GM12878 (cell line): ENCODE measurements at regions not wholly inside any gene's neighbourhood (a gene's known extent, or its start where the extent isn't known, plus 50 kb on each side); places are given as distances from the start of the nearest gene placed in this dataset.

ENCODE experiments used
- ATAC-seq: fragments of 200-7000 bp; cut with Tn5 transposase; 3 replicates; pipeline ENCODE4 v1.9.1; 2020; ENCODE audit warnings: mild to moderate bottlenecking, moderate library complexity
- BruUV-seq: library from RNA; stranded (reverse); fragments of 400-500 nt; replicated peaks from 2 replicates; lab custom pipeline; 2021; lab: Mats Ljungman, UMichigan
- CTCF ChIA-PET: fragments of 300-600 bp; sonication (Branson Sonifier 250); formaldehyde crosslinking; extraction: SDS; loops from one replicate; lab custom pipeline; 2021; ENCODE audit warnings: inconsistent platforms; lab: Yijun Ruan, JAX
- POLR2A ChIA-PET: fragments of 350-600 bp; formaldehyde crosslinking; extraction: SDS; loops from one replicate; lab custom pipeline; 2021; ENCODE audit warnings: inconsistent platforms; lab: Charles Lee
- RAD21 ChIA-PET: fragments of 300-600 bp; sonication (Branson Sonifier 250); formaldehyde crosslinking; loops from one replicate; lab custom pipeline; 2023; ENCODE audit warnings: antibody characterized with exemption; ENCODE audit not compliant: unreplicated experiment; lab: Charles Lee
- SMC1A ChIA-PET: fragments of 300-600 bp; sonication (Branson Sonifier 250); formaldehyde crosslinking; loops from one replicate; lab custom pipeline; 2023; ENCODE audit not compliant: unreplicated experiment, uncharacterized antibody; lab: Charles Lee
- DNase-seq: peaks from one replicate; pipeline ENCODE4 v3.0.0-alpha.2; 2011; ENCODE audit warnings: low read depth, low spot score
- FAIRE-seq: peaks from 3 replicates; lab custom pipeline; 2011; peaks lifted over from hg19 to GRCh38; lab: Jason Lieb, UNC
- H2AFZ ChIP-seq: 2 replicates; pipeline ENCODE4 v1.6.0; 2011; ENCODE audit warnings: low read depth, low read length, control low read depth; ENCODE audit not compliant: control insufficient read depth
- H3K27ac ChIP-seq: 2 replicates; pipeline ENCODE4 v1.5.1; 2011; ENCODE audit warnings: control low read depth; ENCODE audit not compliant: control insufficient read depth, insufficient read depth
- H3K27me3 ChIP-seq, 2 experiments: replicated peaks in 1 of 2; 2 replicates each; pipeline versions ENCODE4 v1.6.0 to v1.6.1; 2011; ENCODE audit warnings: low read length in 1 of 2; ENCODE audit not compliant: control insufficient read depth in 2 of 2, insufficient read depth in 2 of 2
- H3K36me3 ChIP-seq, 2 experiments: 2 replicates each; pipeline ENCODE4 v1.5.1; 2011; ENCODE audit warnings: low read length in 1 of 2; ENCODE audit not compliant: control insufficient read depth in 2 of 2, insufficient read depth in 2 of 2
- H3K4me1 ChIP-seq: 2 replicates; pipeline ENCODE4 v1.6.1; 2011; ENCODE audit warnings: mild to moderate bottlenecking, low read length, moderate library complexity, mixed read lengths; ENCODE audit not compliant: control insufficient read depth, insufficient read depth
- H3K4me2 ChIP-seq: 2 replicates; pipeline ENCODE4 v1.6.0; 2011; ENCODE audit warnings: control low read depth; ENCODE audit not compliant: control insufficient read depth, insufficient read depth
- H3K4me3 ChIP-seq: fragments of 200-600 bp; sonication (generic); 2 replicates; pipeline ENCODE4 v1.5.1; 2016
- H3K79me2 ChIP-seq: 2 replicates; pipeline ENCODE4 v1.6.0; 2011; ENCODE audit warnings: low read length; ENCODE audit not compliant: control insufficient read depth, insufficient read depth
- H3K9ac ChIP-seq: 2 replicates; pipeline ENCODE4 v1.8.0; 2011; ENCODE audit warnings: low read length, control low read depth, mixed read lengths; ENCODE audit not compliant: control insufficient read depth, insufficient read depth
- H3K9me3 ChIP-seq: replicated peaks from 3 replicates; pipeline ENCODE4 v1.5.1; 2011; ENCODE audit warnings: mild to moderate bottlenecking, low read length; ENCODE audit not compliant: control insufficient read depth, insufficient read depth
- H4K20me1 ChIP-seq: 2 replicates; pipeline ENCODE4 v1.6.0; 2011; ENCODE audit not compliant: control insufficient read depth, insufficient read depth
- CBX3 ChIP-seq: fragments of 200-600 bp; sonication (generic); IDR thresholded peaks from 2 replicates; pipeline ENCODE4 v1.6.1; 2016; ENCODE audit warnings: low read depth, borderline replicate concordance
- E4F1 ChIP-seq: fragments of 450-650 bp; IDR thresholded peaks from 2 replicates; pipeline ENCODE4 v1.6.1; 2018; ENCODE audit warnings: borderline replicate concordance, mild to moderate bottlenecking; ENCODE audit not compliant: partially characterized antibody
- ELK1 ChIP-seq: IDR thresholded peaks from 2 replicates; pipeline ENCODE4 v1.6.1; 2012; ENCODE audit warnings: low read depth, low read length, improper control_type of control experiment
- ESRRA ChIP-seq: IDR thresholded peaks from 2 replicates; pipeline ENCODE4 v1.6.1; 2012; ENCODE audit warnings: mild to moderate bottlenecking, low read length, improper control_type of control experiment
- EZH2 ChIP-seq: IDR thresholded peaks from 2 replicates; pipeline ENCODE4 v1.6.1; 2012; ENCODE audit warnings: low read depth, mild to moderate bottlenecking, control low read depth, inconsistent platforms, low read length, borderline replicate concordance; ENCODE audit not compliant: control insufficient read depth
- JUND ChIP-seq: IDR thresholded peaks from 2 replicates; pipeline ENCODE4 v1.6.1; 2012; ENCODE audit warnings: low read depth, mild to moderate bottlenecking, low read length, improper control_type of control experiment, moderate library complexity
- MAX ChIP-seq: IDR thresholded peaks from 2 replicates; pipeline ENCODE4 v1.6.1; 2012; ENCODE audit warnings: low read depth, low read length, improper control_type of control experiment
- MXI1 ChIP-seq: fragments of 150-350 bp; IDR thresholded peaks from 2 replicates; pipeline ENCODE4 v1.6.1; 2011; ENCODE audit warnings: low read depth, mild to moderate bottlenecking, inconsistent platforms, low read length, improper control_type of control experiment
- NRF1 ChIP-seq: conservative IDR thresholded peaks from 2 replicates; pipeline ENCODE4 v1.6.1; 2011; ENCODE audit warnings: mild to moderate bottlenecking, low read depth, low read length, improper control_type of control experiment
- PKNOX1 ChIP-seq: fragments of 450-650 bp; IDR thresholded peaks from 2 replicates; pipeline ENCODE4 v1.6.1; 2016; ENCODE audit warnings: mild to moderate bottlenecking
- RB1 ChIP-seq: fragments of 450-650 bp; formaldehyde crosslinking; IDR thresholded peaks from 2 replicates; pipeline ENCODE4 v1.6.1; 2017; ENCODE audit warnings: mild to moderate bottlenecking, borderline replicate concordance
- RELA ChIP-seq: fragments of 450-650 bp; IDR thresholded peaks from 2 replicates; pipeline ENCODE4 v1.8.0; 2014; ENCODE audit warnings: borderline replicate concordance; ENCODE audit not compliant: partially characterized antibody
- SMARCA5 ChIP-seq: fragments of 450-650 bp; IDR thresholded peaks from 2 replicates; pipeline ENCODE4 v1.6.1; 2017; ENCODE audit warnings: mild to moderate bottlenecking
- SUZ12 ChIP-seq: fragments of 200-600 bp; sonication (generic); IDR thresholded peaks from one replicate; pipeline ENCODE4 v1.6.1; 2018; ENCODE audit warnings: antibody characterized with exemption, mild to moderate bottlenecking; ENCODE audit not compliant: unreplicated experiment
- TARDBP ChIP-seq: IDR thresholded peaks from 2 replicates; pipeline ENCODE4 v1.6.1; 2016; ENCODE audit warnings: borderline replicate concordance
- TCF7 ChIP-seq: IDR thresholded peaks from 2 replicates; pipeline ENCODE4 v1.6.1; 2014; ENCODE audit warnings: antibody characterized with exemption, borderline replicate concordance
- WRNIP1 ChIP-seq: IDR thresholded peaks from 2 replicates; pipeline ENCODE4 v1.6.1; 2011; ENCODE audit warnings: low read depth, low read length, improper control_type of control experiment, borderline replicate concordance
- YY1 ChIP-seq: IDR thresholded peaks from 2 replicates; pipeline ENCODE4 v1.6.1; 2011; ENCODE audit warnings: low read depth, mild to moderate bottlenecking, low read length
- ZNF274 ChIP-seq: IDR thresholded peaks from one replicate; pipeline ENCODE4 v1.8.0; 2011; ENCODE audit not compliant: insufficient read length, insufficient read depth
- WGBS: methylation state at CpG from one replicate; pipeline ENCODE4 v1.1.6; 2016; ENCODE audit warnings: low lambda C conversion rate; ENCODE audit not compliant: insufficient replicate concordance, insufficient coverage; ENCODE audit errors: missing lambda C conversion rate; 5-methylcytosine and 5-hydroxymethylcytosine counted together
- in situ Hi-C: fragments of 300-500 bp; cut with MboI; formaldehyde crosslinking; loops from 9 replicates; pipeline ENCODE4 v1.14.3; 2018; ENCODE audit warnings: mixed read lengths
- intact Hi-C: fragments of 100-400 bp; cut with micrococcal nuclease; formaldehyde crosslinking; loops from one replicate; pipeline ENCODE4 v1.14.2; 2022; ENCODE audit not compliant: unreplicated experiment

- TF ChIP-seq JUND (no peak), PKNOX1 (no peak), TCF7 (no peak), E4F1 (no peak), ELK1 (no peak), WRNIP1 (no peak), YY1 (no peak)
Observed at GRCh38 chr12:131466306-131466705, 244.6 kb upstream of the SFSWAP start (continued).

GRCh38 chr12:131466932-131467331, 244.0 kb upstream of the SFSWAP start:
- no peak for ATAC-seq
- 40% methylated on average over 4 of the region's 4 CpGs for whole genome bisulfite sequencing
- Histone ChIP-seq H3K27me3 (no peaks in the 10 kb centered on the region; a peak in 1 of 4 replicates), H3K4me3 (no peak overlapping the region), H4K20me1 (no peaks in the 10 kb centered on the region), H3K9me3 (no peaks in the 10 kb centered on the region; the same call in 2 of the 3 replicates), H3K9ac (no peak overlapping the region), H3K79me2 (no peaks in the 10 kb centered on the region), H3K4me1 (no peaks in the 10 kb centered on the region), H3K27ac (no peak overlapping the region), H3K4me2 (no peak overlapping the region), H2AFZ (no peak overlapping the region), H3K36me3 (no peaks in the 10 kb centered on the region)
- BruUV-seq, result no TSS peak
- ChIA-PET SMC1A (no interaction called here), CTCF (no interaction called here), POLR2A (interaction anchor here (0.5 kb wide), 1 partner anchor 168 kb away, joined by 3 read pairs; no protein-coding TSS in a partner anchor), RAD21 (no interaction called here)
- FAIRE-seq, result no peak
- in situ Hi-C loops (no loop called here), intact Hi-C loops (no loop called here)
- DNase-seq, result no peak
- TF ChIP-seq TARDBP, result no peak
- TF ChIP-seq MXI1, result no peak
- no peak for TF ChIP-seq YY1
- no peak for TF ChIP-seq PKNOX1
- TF ChIP-seq EZH2, result no peak
- TF ChIP-seq SUZ12, result no peak
- TF ChIP-seq CBX3, result no peak
- no peak for TF ChIP-seq ZNF274
- TF ChIP-seq RB1, result no peak
- TF ChIP-seq MAX, result no peak
- TF ChIP-seq SMARCA5, result no peak
- no peak for TF ChIP-seq RELA
- TF ChIP-seq NRF1, result no peak
- TF ChIP-seq ESRRA, result no peak
